Left ventricle myocardium inferior (tissue), 1 donor: ENCODE measurements at regions not wholly inside any gene's neighbourhood (a gene's known extent, or its start where the extent isn't known, plus 50 kb on each side); places are given as distances from the start of the nearest gene placed in this dataset.

Experiments
- DNase-seq: peaks from one replicate; pipeline ENCODE4 v3.0.0-alpha.2; 2020
- H3K27ac ChIP-seq: fragments of 200-600 bp; replicated peaks from 2 replicates; pipeline ENCODE4 v1.8.0; 2021
- H3K27me3 ChIP-seq: fragments of 200-600 bp; 2 replicates; pipeline ENCODE4 v1.8.0; 2021; ENCODE audit warnings: low read depth
- H3K36me3 ChIP-seq: fragments of 200-600 bp; 2 replicates; pipeline ENCODE4 v1.8.0; 2021
- H3K4me1 ChIP-seq: fragments of 200-600 bp; 2 replicates; pipeline ENCODE4 v1.8.0; 2021
- H3K4me3 ChIP-seq: fragments of 200-600 bp; 2 replicates; pipeline ENCODE4 v1.8.0; 2021; ENCODE audit warnings: mild to moderate bottlenecking, moderate library complexity
- H3K9me3 ChIP-seq: fragments of 200-600 bp; replicated peaks from 2 replicates; pipeline ENCODE4 v1.8.0; 2021
- CTCF ChIP-seq: fragments of 200-600 bp; IDR thresholded peaks from 2 replicates; pipeline ENCODE4 v1.8.0; 2021; ENCODE audit warnings: antibody characterized with exemption, mild to moderate bottlenecking, borderline replicate concordance
- intact Hi-C: fragments of 100-400 bp; cut with micrococcal nuclease; formaldehyde crosslinking; loops from one replicate; pipeline ENCODE4 v1.11.0; 2022
- donor health status: DM: no; HTN: yes; CAD: no; lungs with severe emphysema.

- peaks cover 16% of the 10 kb centered on the region for H3K9me3 ChIP-seq
- no peak overlapping the region for H3K4me3 ChIP-seq
- no peaks in the 10 kb centered on the region for H3K27me3 ChIP-seq
- TF ChIP-seq CTCF = no peak
- intact Hi-C loops = no loop called here
- H3K36me3 ChIP-seq = no peaks in the 10 kb centered on the region
- H3K27ac ChIP-seq = no peak overlapping the region
- no peak for DNase-seq
- no peaks in the 10 kb centered on the region for H3K4me1 ChIP-seq
Observed at GRCh38 chr14:61866932-61867920, 105.0 kb downstream of the SNAPC1 start.

GRCh38 chr14:61868846-61869245 is 106.6 kb downstream of the SNAPC1 start:
- Histone ChIP-seq H3K27ac (no peak overlapping the region), H3K27me3 (no peaks in the 10 kb centered on the region), H3K4me3 (no peak overlapping the region), H3K9me3 (peaks cover 16% of the 10 kb centered on the region), H3K36me3 (no peaks in the 10 kb centered on the region), H3K4me1 (no peaks in the 10 kb centered on the region)
- intact Hi-C loops = no loop called here
- DNase-seq = no peak
- no peak for TF ChIP-seq CTCF

- no peaks in the 10 kb centered on the region for H3K4me1 ChIP-seq
- intact Hi-C loops = no loop called here
- no peak for DNase-seq
- TF ChIP-seq CTCF = no peak
- no peaks in the 10 kb centered on the region for H3K27me3 ChIP-seq
- H3K4me3 ChIP-seq = no peak overlapping the region
- no peak overlapping the region for H3K27ac ChIP-seq
- peaks cover 16% of the 10 kb centered on the region for H3K9me3 ChIP-seq
- H3K36me3 ChIP-seq = no peaks in the 10 kb centered on the region
Observed at GRCh38 chr14:61870163-61870562, 107.9 kb downstream of the SNAPC1 start.

GRCh38 chr14:61872452-61872851 is 110.2 kb downstream of the SNAPC1 start:
- H3K27ac ChIP-seq = no peak overlapping the region
- peaks cover 8% of the 10 kb centered on the region for H3K4me1 ChIP-seq
- H3K4me3 ChIP-seq = no peak overlapping the region
- intact Hi-C loops = no loop called here
- peaks cover 16% of the 10 kb centered on the region for H3K9me3 ChIP-seq
- peaks cover 13% of the 10 kb centered on the region for H3K27me3 ChIP-seq
- no peaks in the 10 kb centered on the region for H3K36me3 ChIP-seq
- no peak for DNase-seq
- no peak for TF ChIP-seq CTCF

- peaks cover 9% of the 10 kb centered on the region for H3K9me3 ChIP-seq
- no peak overlapping the region for H3K27ac ChIP-seq
- intact Hi-C loops = no loop called here
- no peaks in the 10 kb centered on the region for H3K36me3 ChIP-seq
- no peak overlapping the region for H3K4me3 ChIP-seq
- H3K4me1 ChIP-seq = peaks cover 8% of the 10 kb centered on the region
- DNase-seq = no peak
- TF ChIP-seq CTCF = no peak
- peaks cover 13% of the 10 kb centered on the region for H3K27me3 ChIP-seq
Observed at GRCh38 chr14:61875483-61875882, 113.3 kb downstream of the SNAPC1 start.
